ENCODE measurements at regions not wholly inside any gene's neighbourhood (a gene's known extent, or its start where the extent isn't known, plus 50 kb on each side); places are given as distances from the start of the nearest gene placed in this dataset.

GRCh38 chr20:11588875-11589274 is 328.8 kb upstream of the BTBD3 start:
- intact Hi-C loops (cut with DNase I; ENCODE audit: low total_unique reads), result no loop called here
- DNase-seq, result no peak
- no peaks in the 10 kb centered on the region for H3K36me3 ChIP-seq

GRCh38 chr20:11591965-11592364 is 325.7 kb upstream of the BTBD3 start:
- no peak for TF ChIP-seq CTCF (IDR thresholded peaks at IDR 0.05)
- Histone ChIP-seq H3K9me3 (peaks cover 0 to 4% (median 0%) of the 10 kb centered on the region in 3 donors), H3K4me3 (no peak overlapping the region), H3K27me3 (no peaks in the 10 kb centered on the region), H3K27ac (no peak overlapping the region), H3K4me1 (no peaks in the 10 kb centered on the region), H3K36me3 (no peaks in the 10 kb centered on the region)
- no peak for DNase-seq
- intact Hi-C loops (cut with DNase I; ENCODE audit: low total_unique reads), result no loop called here

More at GRCh38 chr20:11588875-11589274, 328.8 kb upstream of the BTBD3 start:
- Histone ChIP-seq H3K4me1 (no peaks in the 10 kb centered on the region), H3K9me3 (peaks cover 0 to 4% (median 0%) of the 10 kb centered on the region in 3 donors), H3K4me3 (no peak overlapping the region), H3K27me3 (no peaks in the 10 kb centered on the region), H3K27ac (no peak overlapping the region)
- no peak for TF ChIP-seq CTCF (IDR thresholded peaks at IDR 0.05)

- Histone ChIP-seq H3K27me3 (no peaks in the 10 kb centered on the region), H3K27ac (no peak overlapping the region), H3K36me3 (no peaks in the 10 kb centered on the region), H3K4me3 (no peak overlapping the region), H3K9me3 (no peaks in the 10 kb centered on the region), H3K4me1 (no peaks in the 10 kb centered on the region)
- intact Hi-C loops (cut with DNase I; ENCODE audit: low total_unique reads), result no loop called here
- DNase-seq, result no peak
- no peak for TF ChIP-seq CTCF (IDR thresholded peaks at IDR 0.05)
Observed at GRCh38 chr20:11604339-11604738, 313.4 kb upstream of the BTBD3 start.

- H3K27ac ChIP-seq, result no peak overlapping the region
- no peak for DNase-seq
- TF ChIP-seq CTCF (IDR thresholded peaks at IDR 0.05), result no peak
- no peaks in the 10 kb centered on the region for H3K4me1 ChIP-seq
- no peak overlapping the region for H3K4me3 ChIP-seq
- H3K27me3 ChIP-seq, result no peaks in the 10 kb centered on the region
- H3K36me3 ChIP-seq, result no peaks in the 10 kb centered on the region
- intact Hi-C loops (cut with DNase I; ENCODE audit: low total_unique reads), result no loop called here
- H3K9me3 ChIP-seq, result no peaks in the 10 kb centered on the region
Observed at GRCh38 chr20:11607047-11607446, 310.6 kb upstream of the BTBD3 start.

GRCh38 chr20:11608736-11609135 is 309.0 kb upstream of the BTBD3 start:
- no peak for TF ChIP-seq CTCF (IDR thresholded peaks at IDR 0.05)
- H3K9me3 ChIP-seq, result no peaks in the 10 kb centered on the region
- DNase-seq, result no peak
- no peaks in the 10 kb centered on the region for H3K27me3 ChIP-seq
- H3K27ac ChIP-seq, result no peak overlapping the region
- intact Hi-C loops (cut with DNase I; ENCODE audit: low total_unique reads), result no loop called here
- H3K4me1 ChIP-seq, result no peaks in the 10 kb centered on the region
- no peaks in the 10 kb centered on the region for H3K36me3 ChIP-seq
- H3K4me3 ChIP-seq, result no peak overlapping the region

- Histone ChIP-seq H3K36me3 (no peaks in the 10 kb centered on the region), H3K9me3 (no peaks in the 10 kb centered on the region), H3K4me1 (peaks cover 0 to 12% (median 2%) of the 10 kb centered on the region in 4 donors), H3K27ac (no peak overlapping the region), H3K27me3 (no peaks in the 10 kb centered on the region), H3K4me3 (no peak overlapping the region)
- no peak for TF ChIP-seq CTCF (IDR thresholded peaks at IDR 0.05)
- intact Hi-C loops (cut with DNase I; ENCODE audit: low total_unique reads), result no loop called here
- DNase-seq, result no peak
Observed at GRCh38 chr20:11624704-11625103, 293.0 kb upstream of the BTBD3 start.

Measured in tibial artery (tissue), 4 donors.